WTC11 (cell line): ENCODE measurements at regions not wholly inside any gene's neighbourhood (a gene's known extent, or its start where the extent isn't known, plus 50 kb on each side); places are given as distances from the start of the nearest gene placed in this dataset.

Source experiments
- ATF3 ChIP-seq: sonication (generic); formaldehyde crosslinking; conservative IDR thresholded peaks from 2 replicates; pipeline ENCODE4 v1.8.1; 2022; ENCODE audit warnings: mild to moderate bottlenecking, missing genetic modification reagents
- CTCF ChIP-seq: fragments of 200-600 bp; IDR thresholded peaks from 2 replicates; pipeline ENCODE4 v1.8.0; 2022; ENCODE audit warnings: antibody characterized with exemption
- ELF4 ChIP-seq: sonication (generic); formaldehyde crosslinking; IDR thresholded peaks from 2 replicates; pipeline ENCODE4 v1.8.1; 2022; ENCODE audit warnings: low read depth, mild to moderate bottlenecking, moderate library complexity, missing genetic modification reagents
- PRDM15 ChIP-seq: sonication (generic); formaldehyde crosslinking; IDR thresholded peaks from 2 replicates; pipeline ENCODE4 v1.8.0; 2022; ENCODE audit warnings: missing genetic modification reagents
- PREB ChIP-seq: sonication (generic); formaldehyde crosslinking; IDR thresholded peaks from 2 replicates; pipeline ENCODE4 v1.8.1; 2022; ENCODE audit warnings: mild to moderate bottlenecking, missing genetic modification reagents, moderate library complexity, borderline replicate concordance
- RELA ChIP-seq: sonication (generic); formaldehyde crosslinking; IDR thresholded peaks from 2 replicates; pipeline ENCODE4 v1.8.1; 2022; ENCODE audit warnings: missing genetic modification reagents, mild to moderate bottlenecking, borderline replicate concordance
- SMAD3 ChIP-seq: sonication (generic); formaldehyde crosslinking; IDR thresholded peaks from 2 replicates; pipeline ENCODE4 v1.8.0; 2022; ENCODE audit warnings: missing genetic modification reagents, mild to moderate bottlenecking, borderline replicate concordance
- STAT6 ChIP-seq: sonication (generic); formaldehyde crosslinking; conservative IDR thresholded peaks from 2 replicates; pipeline ENCODE4 v1.8.1; 2023; ENCODE audit warnings: mild to moderate bottlenecking, low read depth, missing genetic modification reagents, moderate library complexity
- USF1 ChIP-seq: sonication (generic); formaldehyde crosslinking; IDR thresholded peaks from 2 replicates; pipeline ENCODE4 v1.8.0; 2022; ENCODE audit warnings: mild to moderate bottlenecking, missing genetic modification reagents
- ZBTB43 ChIP-seq: sonication (generic); formaldehyde crosslinking; IDR thresholded peaks from 2 replicates; pipeline ENCODE4 v1.8.1; 2023; ENCODE audit warnings: mild to moderate bottlenecking, missing genetic modification reagents
- ZNF317 ChIP-seq: sonication (generic); formaldehyde crosslinking; IDR thresholded peaks from 2 replicates; pipeline ENCODE4 v1.8.1; 2023; ENCODE audit warnings: low read depth, mild to moderate bottlenecking, moderate library complexity, missing genetic modification reagents, borderline replicate concordance

- no peak for TF ChIP-seq ZNF317
- no peak for TF ChIP-seq ELF4
- no peak for TF ChIP-seq CTCF
- TF ChIP-seq ZBTB43, result no peak
- no peak for TF ChIP-seq PREB (CRISPR knock-in tag)
- no peak for TF ChIP-seq ATF3 (CRISPR knock-in tag)
- TF ChIP-seq PRDM15, result no peak
- no peak for TF ChIP-seq SMAD3 (CRISPR knock-in tag)
- TF ChIP-seq USF1 (CRISPR knock-in tag), result no peak
- no peak for TF ChIP-seq STAT6 (CRISPR knock-in tag)
- TF ChIP-seq RELA (CRISPR knock-in tag), result no peak
These were observed 655.0 kb downstream of the QKI start for GRCh38 chr6:164069350-164069990.
